ENCODE measurements at regions not wholly inside any gene's neighbourhood (a gene's known extent, or its start where the extent isn't known, plus 50 kb on each side); places are given as distances from the start of the nearest gene placed in this dataset.

DNA sequence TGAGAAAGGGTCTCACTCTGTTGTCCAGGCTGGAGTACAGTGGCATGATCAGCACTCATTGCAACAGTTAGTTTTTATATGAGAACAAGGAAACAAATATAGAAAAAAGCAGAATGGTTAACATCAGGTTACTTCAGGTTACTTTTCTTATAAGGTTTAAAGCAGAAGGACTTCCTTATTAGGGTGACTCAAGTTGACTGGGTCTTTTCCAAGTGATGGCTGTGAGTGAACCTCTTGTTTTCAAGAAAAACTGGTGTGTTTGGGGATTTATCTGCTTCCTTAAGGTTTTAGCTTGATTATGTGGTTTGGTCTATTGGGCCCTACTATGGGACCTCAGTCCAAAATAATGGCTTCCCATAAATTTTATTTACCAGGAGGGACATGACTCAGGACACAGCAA is 99.2 kb downstream of the ARRDC3 start:
- H3K4me1 ChIP-seq (ENCODE audit: control insufficient read depth, insufficient read depth, low read length) = peaks cover 7% of the 10 kb centered on the region
- no peaks in the 10 kb centered on the region for H3K9me3 ChIP-seq (replicated peaks; ENCODE audit: control insufficient read depth, low read depth, low read length)
- DNase-seq = peak; percentile 54
- no peaks in the 10 kb centered on the region for H3K27me3 ChIP-seq (ENCODE audit: control insufficient read depth, insufficient read depth, low read length)
- H3K4me3 ChIP-seq (ENCODE audit: low read length) = no peak overlapping the region
- no peaks in the 10 kb centered on the region for H3K36me3 ChIP-seq (ENCODE audit: control insufficient read depth, insufficient read depth, low read length)
- H3K27ac ChIP-seq (ENCODE audit: low read length) = no peak overlapping the region

GRCh38 chr5:91283326-91283725 is 99.8 kb downstream of the ARRDC3 start:
- no peaks in the 10 kb centered on the region for H3K9me3 ChIP-seq (replicated peaks; ENCODE audit: control insufficient read depth, low read depth, low read length)
- WGBS (ENCODE audit: insufficient coverage) = 90% methylated on average over 2 of the region's 4 CpGs
- no peaks in the 10 kb centered on the region for H3K36me3 ChIP-seq (ENCODE audit: control insufficient read depth, insufficient read depth, low read length)
- no peak overlapping the region for H3K4me3 ChIP-seq (ENCODE audit: low read length)
- H3K27me3 ChIP-seq (ENCODE audit: control insufficient read depth, insufficient read depth, low read length) = no peaks in the 10 kb centered on the region
- no peak for DNase-seq
- peaks cover 3% of the 10 kb centered on the region for H3K4me1 ChIP-seq (ENCODE audit: control insufficient read depth, insufficient read depth, low read length)
- no peak overlapping the region for H3K27ac ChIP-seq (ENCODE audit: low read length)

DNA sequence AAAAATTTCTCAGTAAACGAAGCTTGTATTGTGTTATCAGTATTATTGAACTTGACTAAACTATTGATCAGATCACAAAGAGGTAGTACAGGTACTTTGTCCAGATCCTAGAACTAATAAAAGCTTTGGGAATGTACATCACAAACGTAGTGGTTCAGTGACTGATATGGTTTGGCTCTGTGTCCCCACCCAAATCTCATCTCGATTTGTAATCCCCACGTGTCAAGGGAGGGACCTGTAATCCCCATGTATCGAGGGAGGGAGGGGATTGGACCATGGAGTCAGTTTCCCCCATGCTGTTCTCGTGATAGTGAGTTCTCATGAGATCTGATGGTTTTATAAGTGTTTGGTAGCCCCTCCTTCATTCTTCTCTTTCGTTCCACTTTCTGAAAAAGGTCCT is 100.9 kb downstream of the ARRDC3 start:
- Histone ChIP-seq H3K36me3 (ENCODE audit: control insufficient read depth, insufficient read depth, low read length) (no peaks in the 10 kb centered on the region), H3K27me3 (ENCODE audit: control insufficient read depth, insufficient read depth, low read length) (no peaks in the 10 kb centered on the region), H3K4me1 (ENCODE audit: control insufficient read depth, insufficient read depth, low read length) (peaks cover 3% of the 10 kb centered on the region), H3K9me3 (replicated peaks; ENCODE audit: control insufficient read depth, low read depth, low read length) (no peaks in the 10 kb centered on the region), H3K27ac (ENCODE audit: low read length) (no peak overlapping the region), H3K4me3 (ENCODE audit: low read length) (no peak overlapping the region)
- DNase-seq = no peak
- WGBS (ENCODE audit: insufficient coverage) = 100% methylated on average over 1 of the region's 7 CpGs

DNA sequence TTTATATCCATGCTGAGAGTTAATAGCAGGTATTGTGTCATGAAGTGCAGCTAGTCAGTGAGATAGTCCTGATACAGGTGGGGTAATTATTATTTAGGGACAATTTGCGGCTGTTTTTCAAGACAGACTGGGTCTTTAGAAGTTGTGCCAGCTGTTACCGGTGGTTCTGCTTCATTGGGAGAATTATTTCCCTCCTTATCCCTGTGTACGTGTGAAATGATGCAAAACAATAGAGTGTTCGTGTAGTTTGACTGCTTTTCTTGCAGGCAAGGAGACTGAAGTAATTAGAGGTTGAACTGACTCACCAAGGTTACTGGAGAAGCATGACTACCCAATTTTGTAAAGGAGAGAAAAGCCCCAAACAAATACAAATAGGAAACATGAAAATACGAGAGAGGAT is 101.7 kb downstream of the ARRDC3 start:
- no peak overlapping the region for H3K4me3 ChIP-seq (ENCODE audit: low read length)
- peak; percentile 43 for DNase-seq
- no CpG with 5 or more reads among the region's 5 CpGs for WGBS (ENCODE audit: insufficient coverage)

DNA sequence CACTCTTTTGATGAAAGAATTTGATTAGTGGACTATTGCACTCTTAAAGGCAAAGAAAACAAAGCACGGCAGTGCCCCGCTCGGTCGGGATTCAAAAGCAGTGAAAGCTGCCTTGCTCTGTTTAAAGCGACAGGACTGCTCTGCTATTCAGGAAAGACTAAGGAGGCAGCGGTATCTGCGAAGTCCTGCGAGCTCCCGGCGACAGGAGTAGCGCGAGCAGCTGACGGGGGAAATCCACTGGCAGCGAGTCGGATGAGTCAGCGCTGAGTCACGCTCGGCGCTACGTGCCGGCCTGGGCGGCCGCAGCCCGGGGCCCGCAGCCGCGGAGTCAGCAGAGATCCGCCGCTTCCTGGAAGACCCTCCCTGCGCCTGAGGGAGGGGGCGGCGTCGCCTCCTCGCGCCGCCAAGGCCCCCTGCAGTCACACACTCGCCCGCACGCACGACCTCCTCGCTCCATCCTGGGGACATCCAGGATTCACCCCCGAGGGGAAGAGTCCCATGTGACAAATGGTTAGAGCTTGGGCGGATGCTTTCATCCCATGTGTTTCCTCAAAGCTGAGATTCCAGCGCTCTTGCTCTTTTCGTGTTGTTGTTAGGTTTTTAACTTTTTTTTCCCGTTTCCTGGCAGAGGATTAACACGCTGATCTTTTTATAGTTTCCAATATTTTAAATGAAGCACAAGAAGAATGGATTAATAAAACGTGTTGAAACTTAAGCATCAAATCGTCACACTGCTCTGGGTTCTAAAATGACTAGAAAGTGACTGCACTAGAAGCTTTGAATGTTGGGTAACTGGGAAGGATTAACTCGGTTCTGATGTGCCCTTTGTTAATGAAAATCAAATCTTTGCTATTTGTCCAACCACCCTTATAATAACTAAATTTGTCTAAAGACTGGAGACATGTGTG is 102.5 kb downstream of the ARRDC3 start:
- Histone ChIP-seq H3K27ac (ENCODE audit: low read length) (peak overlapping the region; percentile 98), H3K36me3 (ENCODE audit: control insufficient read depth, insufficient read depth, low read length) (no peaks in the 10 kb centered on the region), H3K4me3 (ENCODE audit: low read length) (peak overlapping the region; percentile 62), H3K4me1 (ENCODE audit: control insufficient read depth, insufficient read depth, low read length) (peaks cover 3% of the 10 kb centered on the region), H3K9me3 (replicated peaks; ENCODE audit: control insufficient read depth, low read depth, low read length) (no peaks in the 10 kb centered on the region), H3K27me3 (ENCODE audit: control insufficient read depth, insufficient read depth, low read length) (no peaks in the 10 kb centered on the region)
- DNase-seq = peak; percentile 98
- under 1% methylated on average over 38 of the region's 50 CpGs for WGBS (ENCODE audit: insufficient coverage)

More for the DNA sequence above, 101.7 kb downstream of the ARRDC3 start:
- H3K27me3 ChIP-seq (ENCODE audit: control insufficient read depth, insufficient read depth, low read length) = no peaks in the 10 kb centered on the region
- H3K36me3 ChIP-seq (ENCODE audit: control insufficient read depth, insufficient read depth, low read length) = no peaks in the 10 kb centered on the region
- H3K9me3 ChIP-seq (replicated peaks; ENCODE audit: control insufficient read depth, low read depth, low read length) = no peaks in the 10 kb centered on the region
- H3K27ac ChIP-seq (ENCODE audit: low read length) = peak overlapping the region; percentile 98
- peaks cover 3% of the 10 kb centered on the region for H3K4me1 ChIP-seq (ENCODE audit: control insufficient read depth, insufficient read depth, low read length)

GRCh38 chr5:91277840-91278239 is 105.3 kb downstream of the ARRDC3 start:
- no peaks in the 10 kb centered on the region for H3K36me3 ChIP-seq (ENCODE audit: control insufficient read depth, insufficient read depth, low read length)
- no peaks in the 10 kb centered on the region for H3K9me3 ChIP-seq (replicated peaks; ENCODE audit: control insufficient read depth, low read depth, low read length)
- no CpG with 5 or more reads among the region's 3 CpGs for WGBS (ENCODE audit: insufficient coverage)

GRCh38 chr5:91277093-91277626 is 106.0 kb downstream of the ARRDC3 start:
- 67% methylated on average over 4 of the region's 5 CpGs for WGBS (ENCODE audit: insufficient coverage)
- H3K36me3 ChIP-seq (ENCODE audit: control insufficient read depth, insufficient read depth, low read length) = no peaks in the 10 kb centered on the region

More at GRCh38 chr5:91277840-91278239, 105.3 kb downstream of the ARRDC3 start:
- no peak overlapping the region for H3K4me3 ChIP-seq (ENCODE audit: low read length)
- no peaks in the 10 kb centered on the region for H3K27me3 ChIP-seq (ENCODE audit: control insufficient read depth, insufficient read depth, low read length)
- peaks cover 3% of the 10 kb centered on the region for H3K4me1 ChIP-seq (ENCODE audit: control insufficient read depth, insufficient read depth, low read length)
- H3K27ac ChIP-seq (ENCODE audit: low read length) = no peak overlapping the region
- no peak for DNase-seq

DNA sequence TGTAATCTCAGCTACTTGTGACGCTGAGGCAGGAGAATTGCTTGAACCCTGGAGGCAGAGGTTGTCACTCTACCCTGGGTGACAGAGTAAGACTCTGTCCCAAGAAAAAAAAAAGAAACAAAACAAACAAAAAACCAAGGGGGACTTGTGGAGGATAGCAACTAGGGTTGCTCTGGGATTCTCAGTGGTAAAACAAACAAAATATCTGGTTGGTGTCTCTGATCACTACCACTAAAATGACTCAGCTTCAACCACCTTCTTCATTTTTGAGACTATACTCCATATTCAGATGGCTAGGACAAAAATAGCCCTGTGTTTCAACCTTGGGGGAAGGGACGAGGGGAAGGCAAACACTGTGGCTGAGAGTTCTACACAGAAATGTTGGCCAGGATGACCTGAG is 110.3 kb downstream of the ARRDC3 start:
- H3K4me3 ChIP-seq (ENCODE audit: low read length) = no peak overlapping the region
- no peaks in the 10 kb centered on the region for H3K36me3 ChIP-seq (ENCODE audit: control insufficient read depth, insufficient read depth, low read length)
- 75% methylated on average over 1 of the region's 2 CpGs for WGBS (ENCODE audit: insufficient coverage)
- H3K27ac ChIP-seq (ENCODE audit: low read length) = no peak overlapping the region
- H3K4me1 ChIP-seq (ENCODE audit: control insufficient read depth, insufficient read depth, low read length) = no peaks in the 10 kb centered on the region
- H3K27me3 ChIP-seq (ENCODE audit: control insufficient read depth, insufficient read depth, low read length) = no peaks in the 10 kb centered on the region
- DNase-seq = no peak
- H3K9me3 ChIP-seq (replicated peaks; ENCODE audit: control insufficient read depth, low read depth, low read length) = no peaks in the 10 kb centered on the region

More at GRCh38 chr5:91277093-91277626, 106.0 kb downstream of the ARRDC3 start:
- Histone ChIP-seq H3K9me3 (replicated peaks; ENCODE audit: control insufficient read depth, low read depth, low read length) (no peaks in the 10 kb centered on the region), H3K4me3 (ENCODE audit: low read length) (no peak overlapping the region), H3K27ac (ENCODE audit: low read length) (no peak overlapping the region), H3K4me1 (ENCODE audit: control insufficient read depth, insufficient read depth, low read length) (peaks cover 3% of the 10 kb centered on the region), H3K27me3 (ENCODE audit: control insufficient read depth, insufficient read depth, low read length) (no peaks in the 10 kb centered on the region)
- no peak for DNase-seq

GRCh38 chr5:91271999-91272398 is 111.1 kb downstream of the ARRDC3 start:
- H3K4me1 ChIP-seq (ENCODE audit: control insufficient read depth, insufficient read depth, low read length) = no peaks in the 10 kb centered on the region
- no peak overlapping the region for H3K4me3 ChIP-seq (ENCODE audit: low read length)
- no peaks in the 10 kb centered on the region for H3K9me3 ChIP-seq (replicated peaks; ENCODE audit: control insufficient read depth, low read depth, low read length)
- no peak for DNase-seq
- H3K36me3 ChIP-seq (ENCODE audit: control insufficient read depth, insufficient read depth, low read length) = no peaks in the 10 kb centered on the region
- H3K27me3 ChIP-seq (ENCODE audit: control insufficient read depth, insufficient read depth, low read length) = no peaks in the 10 kb centered on the region
- no peak overlapping the region for H3K27ac ChIP-seq (ENCODE audit: low read length)

DNA sequence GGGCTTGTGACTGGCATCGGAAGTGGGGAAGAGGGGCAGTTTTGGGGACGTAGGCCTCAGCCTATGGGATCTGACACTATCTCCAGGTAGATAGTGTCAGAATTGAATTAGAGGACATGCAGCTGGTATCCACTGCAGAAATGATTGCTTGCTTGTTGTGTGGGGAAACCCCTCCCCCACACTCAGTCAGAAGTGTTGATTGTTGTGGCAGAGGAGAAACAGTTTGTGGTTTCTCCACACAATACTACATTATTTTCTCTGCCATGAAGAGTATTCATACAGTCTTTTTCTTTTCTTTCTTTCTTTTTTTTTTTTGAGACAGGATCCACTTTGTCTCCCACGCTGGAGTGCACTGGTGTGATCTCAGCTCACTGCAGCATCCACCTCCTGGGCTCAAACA is 113.9 kb downstream of the ARRDC3 start:
- no peak for DNase-seq

More for the DNA sequence above, 113.9 kb downstream of the ARRDC3 start:
- Histone ChIP-seq H3K9me3 (replicated peaks; ENCODE audit: control insufficient read depth, low read depth, low read length) (no peaks in the 10 kb centered on the region), H3K4me1 (ENCODE audit: control insufficient read depth, insufficient read depth, low read length) (no peaks in the 10 kb centered on the region), H3K36me3 (ENCODE audit: control insufficient read depth, insufficient read depth, low read length) (no peaks in the 10 kb centered on the region), H3K4me3 (ENCODE audit: low read length) (no peak overlapping the region), H3K27me3 (ENCODE audit: control insufficient read depth, insufficient read depth, low read length) (no peaks in the 10 kb centered on the region), H3K27ac (ENCODE audit: low read length) (no peak overlapping the region)
- 80% methylated on average over 1 of the region's 3 CpGs for WGBS (ENCODE audit: insufficient coverage)

Measured in muscle of leg (tissue), 3 donors.